Left colon (tissue), 2 donors: ENCODE measurements at regions not wholly inside any gene's neighbourhood (a gene's known extent, or its start where the extent isn't known, plus 50 kb on each side); places are given as distances from the start of the nearest gene placed in this dataset.
"Not testable (repeated sequence)": the region's sequence is repeated elsewhere in the genome, so short reads cannot be mapped to it uniquely, and the experiment has no call there.

ENCODE experiments used
- ATAC-seq: fragments of 200-7000 bp; cut with Tn5 transposase; one replicate; pipeline ENCODE4 v1.9.1; 2020; ENCODE audit warnings: mild to moderate bottlenecking, moderate library complexity
- DNase-seq, 2 donors: peaks; one replicate each; pipeline ENCODE4 v3.0.0-alpha.2; 2020
- intact Hi-C, 2 donors: fragments of 100-400 bp; cut with DNase I in 1 of 2; cut with micrococcal nuclease in 1 of 2; formaldehyde crosslinking; loops; one replicate each; pipeline versions ENCODE4 v1.11.2 to v1.14.0; 2022; cut with DNase I, micrococcal nuclease
- donor health status: DM: no; HTN: no; CAD: no.
- donor health status: DM: yes; HTN: yes; CAD: no.

DNA sequence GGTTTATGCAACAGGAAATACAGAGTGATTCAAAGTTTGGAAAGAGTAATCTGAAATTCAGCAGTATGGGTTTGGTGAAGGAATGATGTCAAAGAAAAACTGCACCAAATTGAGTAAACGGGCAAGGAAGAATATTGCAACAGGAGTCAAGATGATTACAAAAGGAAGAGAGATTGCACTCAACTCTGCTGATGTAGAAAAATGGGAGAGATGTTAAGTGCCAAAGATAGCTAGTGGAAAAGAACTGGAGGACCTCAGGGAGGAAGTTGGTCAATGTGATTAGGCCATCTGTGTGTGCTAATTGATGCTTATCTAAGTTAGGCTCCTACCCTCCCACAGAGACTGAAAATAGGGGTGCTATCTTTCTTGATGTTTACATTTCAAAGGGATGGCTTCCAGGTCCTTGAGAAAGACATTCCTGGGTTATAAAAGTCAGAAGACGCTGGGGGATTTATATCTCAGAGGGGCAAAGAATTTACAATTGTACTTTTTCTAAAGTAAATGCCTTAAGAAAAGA, 167.4 kb upstream of the FAM47A start:
- ATAC-seq (no peak), DNase-seq (no peak)
- intact Hi-C loops = no loop called here

DNA sequence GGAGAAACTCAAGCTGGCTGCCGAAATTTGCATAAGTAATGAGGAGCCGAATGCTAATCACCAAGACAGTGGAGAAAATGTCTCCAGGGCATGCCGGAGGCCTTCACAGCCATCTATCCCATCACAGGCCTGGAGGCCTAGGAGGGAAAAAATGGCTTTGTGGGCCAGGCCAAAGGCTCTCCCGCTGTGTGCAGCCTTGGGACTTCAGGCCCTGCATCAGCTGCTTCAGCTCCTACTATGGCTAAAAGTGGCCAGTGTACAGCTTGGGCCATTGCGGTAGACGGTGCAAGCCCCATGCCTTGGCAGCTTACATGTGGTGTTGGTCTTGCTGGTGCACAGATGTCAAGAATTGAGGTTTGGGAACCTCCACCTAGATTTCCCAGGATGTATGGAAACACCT, 162.6 kb upstream of the FAM47A start:
- no peak for ATAC-seq
- intact Hi-C loops = no loop called here
- DNase-seq = no peak

DNA sequence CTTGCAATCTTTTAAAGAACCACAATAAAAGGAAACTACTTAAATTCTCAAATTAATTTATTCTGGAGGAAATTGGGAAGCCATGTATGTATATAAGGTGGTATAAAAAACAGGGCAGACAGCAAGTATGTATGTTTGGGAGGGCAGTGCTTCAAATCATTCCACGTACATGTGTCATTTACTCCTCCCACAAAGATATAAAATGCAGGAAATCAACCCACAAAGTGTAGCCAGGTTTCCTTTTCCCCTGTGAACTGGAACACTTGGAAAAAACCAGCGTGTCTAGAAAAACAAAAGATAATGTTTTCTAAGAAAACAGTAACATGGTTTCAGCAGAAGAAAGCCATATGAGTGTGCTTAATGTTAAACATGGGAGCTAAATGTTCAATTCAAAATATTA, 156.7 kb upstream of the FAM47A start:
- DNase-seq (no peak), ATAC-seq (no peak)
- intact Hi-C loops = no loop called here

DNA sequence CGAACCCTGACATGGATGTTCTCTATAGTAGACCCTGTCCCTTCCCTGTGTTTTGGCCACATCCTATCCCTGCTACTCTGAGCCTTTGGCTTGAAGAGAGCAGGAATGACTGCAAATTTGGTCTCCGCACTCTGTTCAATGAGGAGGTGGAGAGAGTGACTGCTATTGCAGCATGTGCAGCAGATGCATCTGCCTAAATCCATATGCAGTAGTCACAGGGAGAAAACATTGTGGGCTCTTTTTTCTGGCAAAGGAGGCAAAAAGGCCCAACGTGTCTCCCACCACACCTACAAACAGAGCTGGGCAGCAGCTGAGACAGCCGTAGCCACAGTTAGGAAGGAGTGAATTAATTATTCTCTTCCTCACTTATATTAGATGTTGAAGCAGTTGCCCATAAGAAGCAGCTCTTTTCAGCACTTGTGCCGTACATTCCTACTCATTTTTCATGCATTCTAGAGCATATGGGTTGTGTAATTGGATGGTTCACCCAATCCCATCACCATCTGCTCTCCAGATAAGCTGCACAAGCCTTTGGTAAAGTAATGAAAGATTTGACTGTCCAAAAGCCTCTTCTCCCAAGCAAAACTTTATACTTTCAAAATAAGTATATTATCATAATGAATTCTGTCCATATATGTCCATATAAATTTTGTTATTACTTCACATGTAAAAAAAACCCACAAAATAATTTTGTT, 147.9 kb upstream of the FAM47A start:
- DNase-seq = no peak
- intact Hi-C loops = no loop called here
- ATAC-seq = no peak

DNA sequence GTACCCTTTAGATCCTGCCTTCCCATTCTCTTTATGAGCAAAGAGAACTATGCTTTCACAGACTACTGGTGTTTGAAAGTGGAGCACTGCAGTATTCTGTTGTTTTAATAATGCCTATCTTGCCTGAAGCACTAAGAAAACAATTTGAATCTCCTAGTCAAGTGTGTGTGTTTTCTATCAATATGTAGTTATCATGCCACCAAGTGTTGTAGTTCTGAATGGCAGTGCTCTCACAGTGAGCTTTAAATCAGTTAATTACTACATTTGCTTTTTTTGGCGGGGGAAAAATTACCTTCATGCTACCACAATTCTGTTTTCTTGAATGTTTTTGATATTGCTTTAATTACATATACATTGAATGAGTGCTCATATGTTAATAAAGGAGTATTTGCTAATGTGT, 143.6 kb upstream of the FAM47A start:
- ATAC-seq (no peak), DNase-seq (no peak)
- intact Hi-C loops = no loop called here

DNA sequence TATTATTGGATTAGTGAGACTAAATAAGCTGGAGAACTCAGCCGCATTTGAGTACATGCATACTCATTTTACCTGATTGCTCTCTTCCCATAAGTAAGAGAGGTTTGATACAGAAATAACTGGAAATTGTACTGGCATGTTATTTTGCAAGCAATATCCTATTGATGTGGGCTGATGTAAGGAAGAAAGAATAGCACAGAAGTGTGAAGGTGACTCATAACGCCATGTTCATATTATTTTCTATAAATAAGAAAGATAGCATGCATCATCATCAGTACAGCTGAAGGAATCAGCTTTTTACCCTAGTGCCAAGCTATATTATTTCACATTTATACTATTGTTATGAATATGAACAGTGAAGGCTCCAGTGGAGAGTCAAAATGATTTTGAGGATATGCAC, 138.3 kb upstream of the FAM47A start:
- intact Hi-C loops = no loop called here
- ATAC-seq = no peak
- DNase-seq = no peak

DNA sequence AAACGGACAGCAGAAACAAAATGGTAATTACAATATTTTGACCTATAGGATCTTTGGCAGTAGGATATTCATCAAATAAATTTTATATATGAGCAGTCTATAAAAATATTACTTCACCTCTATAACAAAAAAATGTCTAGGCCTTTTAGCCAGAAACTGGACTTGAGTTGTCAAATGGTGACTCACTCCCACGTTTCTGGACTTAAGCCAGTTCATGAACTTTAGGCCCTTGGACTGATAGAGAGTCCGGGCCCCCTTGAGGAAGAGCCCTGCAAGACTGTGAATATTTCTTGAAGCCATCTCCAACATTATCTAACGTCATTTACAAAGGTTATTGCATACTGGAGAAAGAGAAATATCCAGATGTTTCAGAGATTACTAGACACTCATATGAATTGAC, 106.8 kb upstream of the FAM47A start:
- intact Hi-C loops = no loop called here
- ATAC-seq = no peak
- no peak for DNase-seq

DNA sequence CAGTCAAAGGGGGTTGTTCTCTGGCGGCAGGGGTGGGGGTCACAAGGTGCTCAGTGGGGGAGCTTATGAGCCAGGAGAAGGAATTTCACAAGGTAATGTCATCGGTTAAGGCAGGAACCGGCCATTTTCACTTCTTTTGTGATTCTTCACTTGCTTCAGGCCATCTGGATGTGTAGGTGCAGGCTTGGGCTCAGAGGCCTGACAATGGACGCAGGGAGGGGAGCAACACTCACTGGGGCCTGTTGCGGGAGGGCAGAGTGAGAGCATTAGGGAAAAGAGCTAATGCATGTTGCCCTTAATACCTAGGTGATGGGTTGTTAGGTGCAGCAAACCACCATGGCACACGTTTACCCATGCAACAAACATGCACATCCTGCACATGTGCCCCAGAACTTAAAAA, 98.0 kb upstream of the FAM47A start:
- DNase-seq, intact Hi-C loops, ATAC-seq: not testable (repeated sequence)

DNA sequence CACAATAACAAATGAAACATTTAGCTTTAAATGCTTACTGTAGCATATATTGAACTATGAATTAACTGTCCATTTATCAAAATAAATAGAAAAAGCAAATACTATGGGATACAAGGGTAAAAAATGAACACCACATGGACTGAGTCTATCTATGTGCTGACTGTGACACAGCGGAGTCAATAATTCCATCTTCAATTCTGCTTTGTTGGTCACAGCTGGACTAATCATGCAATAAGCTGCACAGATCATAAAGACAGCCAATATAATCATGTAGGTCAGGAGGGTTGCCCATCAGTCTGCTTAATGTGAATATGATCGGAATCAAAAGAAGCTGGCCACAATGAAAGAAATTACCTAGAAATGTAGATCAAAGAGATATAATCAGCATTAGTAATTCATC, 95.7 kb upstream of the FAM47A start:
- ATAC-seq (no peak), DNase-seq (no peak)

DNA sequence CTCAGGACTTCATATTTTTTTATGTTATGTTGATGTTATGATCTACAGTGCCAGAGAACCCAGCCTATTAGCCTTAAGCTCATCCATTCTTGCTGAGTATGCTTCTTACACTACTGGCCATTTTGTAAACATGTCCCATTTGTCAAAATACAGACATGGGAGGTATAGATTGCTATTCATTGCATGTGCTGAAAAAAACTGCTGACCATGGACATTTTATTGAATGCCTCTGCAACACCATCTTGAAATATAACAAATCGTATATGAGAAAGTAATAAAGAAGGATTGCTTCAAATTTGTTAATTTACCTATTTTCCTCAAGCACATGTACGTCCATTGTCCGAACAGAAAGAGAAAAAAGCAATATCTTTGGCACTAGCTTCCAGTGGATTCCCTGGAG, 91.5 kb upstream of the FAM47A start:
- DNase-seq (no peak), ATAC-seq (no peak)
- intact Hi-C loops = no loop called here

More for the DNA sequence above, 95.7 kb upstream of the FAM47A start:
- intact Hi-C loops = no loop called here

DNA sequence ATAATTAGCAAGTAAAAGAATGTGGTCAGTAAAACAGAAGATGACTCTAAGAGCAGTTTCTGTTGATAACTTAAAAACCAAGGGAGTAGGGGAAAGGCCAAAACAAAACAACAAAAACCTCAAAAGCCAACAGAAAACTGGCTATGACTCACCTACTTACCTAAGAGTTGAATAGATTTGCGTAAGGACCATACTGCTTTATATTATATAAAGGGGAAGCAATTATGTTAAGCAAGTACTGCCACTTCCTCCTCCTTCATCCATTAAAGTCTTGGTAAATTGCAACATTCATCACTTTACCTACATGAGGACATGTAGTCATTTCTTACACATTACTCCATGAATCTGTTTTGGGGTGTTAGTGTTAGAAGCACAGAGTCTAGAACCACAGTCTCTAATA, 85.9 kb upstream of the FAM47A start:
- ATAC-seq (no peak), DNase-seq (no peak)
- intact Hi-C loops = no loop called here

DNA sequence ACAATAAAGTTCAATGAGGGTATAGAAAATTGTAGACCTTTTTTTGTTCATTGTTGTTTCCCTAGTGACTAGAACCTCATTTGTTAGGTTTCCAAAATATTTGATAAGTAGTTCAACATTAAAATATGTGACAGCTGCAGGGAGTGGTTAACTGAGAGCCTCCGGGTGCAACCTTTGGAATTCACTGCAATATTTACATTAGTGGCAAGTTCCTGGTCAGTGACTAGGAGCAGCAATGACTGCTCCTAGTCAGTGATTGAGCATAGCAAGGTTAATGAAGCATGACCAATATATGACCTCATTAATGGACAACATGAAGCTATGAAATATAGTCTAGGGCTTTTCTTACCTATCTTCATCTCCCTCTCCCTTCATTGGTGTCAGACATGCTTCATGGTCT, 65.8 kb upstream of the FAM47A start:
- ATAC-seq = no peak
- no peak for DNase-seq
- intact Hi-C loops = no loop called here
